Activated CD8-positive, alpha-beta memory T cell treated with anti-CD3 and anti-CD28 coated beads, Interleukin-2, amount 50 U/mL, for 1 hour (primary cell): ENCODE measurements at regions not wholly inside any gene's neighbourhood (a gene's known extent, or its start where the extent isn't known, plus 50 kb on each side); places are given as distances from the start of the nearest gene placed in this dataset.

Experiments used
- DNase-seq: peaks from one replicate; pipeline ENCODE4 v3.0.0-alpha.2; 2020; ENCODE audit errors: extremely low read depth

DNA sequence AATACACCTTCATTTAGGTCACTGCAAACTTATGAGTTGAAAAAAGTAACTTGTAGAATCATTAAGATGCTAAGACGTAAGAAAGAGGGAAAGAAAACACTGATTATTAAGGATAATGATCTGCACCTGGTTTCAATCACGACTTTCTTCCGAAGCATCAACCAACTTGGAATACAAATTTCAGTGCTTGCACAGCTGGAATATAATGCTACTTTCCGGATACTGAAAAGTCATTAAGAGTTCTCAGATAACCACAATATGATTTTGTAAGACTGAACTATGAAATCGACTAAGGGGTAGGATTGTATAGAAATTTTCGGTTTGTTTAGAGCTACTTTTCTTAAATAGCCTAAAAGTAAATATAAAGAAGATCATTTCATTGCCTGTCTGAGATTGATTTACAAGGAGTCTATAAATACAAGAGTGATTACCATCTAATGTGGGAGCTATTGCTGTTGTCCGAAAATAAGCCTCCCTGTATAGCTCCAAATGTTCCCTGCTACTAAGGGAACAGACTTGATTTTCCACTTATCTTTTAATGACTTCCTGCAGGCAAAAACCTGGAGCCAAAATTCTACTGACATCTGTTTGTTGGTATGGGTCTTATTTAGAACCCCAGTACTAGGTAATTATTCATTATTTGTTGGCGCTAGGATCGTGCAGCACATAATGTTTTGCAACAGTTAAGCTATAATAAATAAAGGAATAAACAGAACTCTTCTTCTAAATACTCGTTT, 673.3 kb downstream of the KCNT2 start:
- no peak for DNase-seq

DNA sequence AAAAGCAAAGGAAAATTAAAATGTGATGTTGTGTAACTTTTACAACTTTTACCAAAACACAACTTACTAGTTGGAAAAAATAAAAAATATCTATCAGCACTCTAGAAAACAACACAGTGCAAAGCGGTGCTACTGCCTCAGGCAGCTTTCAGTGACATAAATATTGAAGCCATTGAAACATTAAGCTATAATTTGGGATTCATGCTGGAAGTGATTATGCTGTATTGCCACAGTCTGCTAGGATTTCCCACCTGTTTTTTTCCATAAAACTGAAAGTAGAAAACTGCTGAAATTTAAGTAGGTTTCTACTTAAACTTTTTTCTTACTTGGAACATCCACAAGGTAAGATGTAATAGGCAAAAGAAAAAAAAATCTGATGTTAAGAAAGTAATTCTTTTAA, 674.4 kb downstream of the KCNT2 start:
- no peak for DNase-seq

DNA sequence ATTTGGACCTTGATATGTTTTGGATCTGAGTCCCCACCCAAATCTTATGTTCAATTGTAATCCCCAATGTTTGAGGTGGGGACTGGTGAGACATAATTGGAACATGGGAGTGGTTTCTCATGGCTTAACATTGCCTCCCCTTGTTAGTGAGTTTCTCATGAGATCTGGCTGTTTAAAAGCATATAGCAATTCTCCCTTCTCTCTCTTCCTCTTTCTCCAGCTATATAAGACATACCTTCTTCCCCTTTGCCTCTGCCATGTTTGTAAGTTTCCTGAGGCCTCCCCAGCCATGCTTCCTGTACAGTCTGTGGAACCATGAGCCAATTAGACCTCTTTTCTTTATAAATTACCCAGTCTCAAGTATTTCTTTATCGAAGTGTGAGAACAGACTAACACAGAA, 692.4 kb downstream of the KCNT2 start:
- no peak for DNase-seq

DNA sequence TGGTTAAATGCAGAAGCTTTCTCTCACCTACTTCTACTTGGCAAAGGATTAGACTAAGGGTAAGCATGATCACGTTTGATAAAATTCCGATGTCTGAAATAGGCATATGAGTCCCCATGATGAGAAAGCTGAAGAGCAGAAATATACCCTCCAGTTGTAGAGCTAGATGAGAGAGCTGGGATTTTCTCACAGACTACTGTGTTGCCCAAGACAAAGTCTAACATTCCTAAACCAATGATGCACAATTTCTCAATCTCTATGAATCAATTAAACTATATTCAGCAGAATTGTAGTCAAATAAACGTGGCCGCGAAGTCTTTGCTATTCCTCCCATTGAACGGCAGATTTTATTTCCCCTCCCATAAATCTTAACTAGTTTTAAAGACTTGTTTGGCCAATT, 699.2 kb downstream of the KCNT2 start:
- no peak for DNase-seq

DNA sequence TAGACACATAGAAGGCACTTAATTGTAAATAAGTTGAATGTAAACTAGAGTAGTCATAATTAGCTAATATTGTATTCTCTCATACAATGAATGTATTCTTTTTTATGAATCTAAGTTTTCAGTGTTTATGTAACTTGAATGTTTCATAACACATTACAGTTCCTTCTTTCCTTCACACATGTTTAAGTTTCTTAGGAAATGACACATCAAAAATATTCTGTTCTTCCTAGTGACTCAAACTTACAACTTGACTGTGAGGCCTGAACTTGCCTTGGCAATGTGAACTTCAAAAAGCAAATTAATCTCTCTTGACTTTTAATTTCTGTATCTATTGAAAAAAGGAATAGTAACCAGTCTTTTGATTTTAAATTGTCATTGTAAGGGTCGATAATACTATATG, 700.1 kb downstream of the KCNT2 start:
- no peak for DNase-seq

DNA sequence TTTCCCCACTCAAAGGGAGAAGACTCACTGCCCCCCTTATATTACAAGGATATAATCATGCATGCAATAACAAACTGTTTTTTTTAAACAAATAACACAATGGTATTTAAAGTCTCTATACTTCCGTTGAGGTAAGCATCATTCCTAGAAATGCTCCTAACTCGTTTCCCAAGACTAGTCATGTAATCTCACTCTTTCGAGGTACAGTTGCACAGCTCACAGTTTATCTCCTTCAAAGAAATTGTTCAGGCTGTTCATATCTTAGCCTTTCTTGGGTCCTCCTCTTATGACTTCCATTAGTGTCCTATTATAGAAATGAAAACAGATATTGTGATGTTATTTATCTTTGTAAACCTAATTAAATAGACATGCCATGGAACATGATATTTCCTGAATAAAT, 705.0 kb downstream of the KCNT2 start:
- no peak for DNase-seq

DNA sequence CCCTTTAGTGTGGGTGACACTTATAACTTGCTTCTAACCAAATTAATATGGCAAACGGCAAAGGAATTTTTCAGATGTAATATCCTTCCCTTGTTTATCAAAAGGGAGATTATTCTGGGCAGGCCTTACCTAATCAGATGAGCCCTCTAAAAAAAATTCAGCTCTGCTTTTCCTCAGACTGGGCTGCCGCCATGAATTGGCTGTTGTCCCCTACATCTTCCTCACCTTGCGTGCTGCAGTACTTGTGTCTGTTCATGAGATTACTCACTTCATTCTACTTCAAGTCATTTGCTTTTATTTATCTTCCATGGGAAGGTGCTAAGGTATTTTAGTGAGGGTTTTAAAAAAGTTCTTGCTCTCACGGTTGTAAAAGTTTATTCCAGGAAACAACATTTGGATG, 705.5 kb downstream of the KCNT2 start:
- DNase-seq: no peak

- no peak for DNase-seq
Observed at GRCh38 chr1:195899762-195900352, 708.4 kb downstream of the KCNT2 start.

GRCh38 chr1:195898924-195899323, 709.3 kb downstream of the KCNT2 start:
- DNase-seq: no peak

DNA sequence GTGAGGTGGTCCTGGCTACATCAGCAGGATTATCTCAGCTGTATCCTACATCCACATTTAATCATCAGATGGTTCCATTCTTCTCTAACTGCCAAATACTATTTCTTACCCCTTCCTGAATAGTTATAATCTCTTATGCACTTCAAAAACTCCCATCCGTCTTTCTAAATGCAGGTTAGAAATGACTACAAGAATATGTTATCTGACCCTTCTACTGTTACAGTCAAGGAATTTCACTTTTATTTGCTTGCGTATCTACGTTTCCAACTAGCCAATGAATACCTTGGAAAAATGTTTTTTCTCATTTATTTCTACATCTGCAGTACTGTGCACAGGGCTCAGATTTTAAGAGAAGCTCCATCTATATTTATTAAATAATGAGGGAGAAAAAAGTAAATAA, 709.9 kb downstream of the KCNT2 start:
- DNase-seq: no peak

GRCh38 chr1:195897076-195897475, 711.2 kb downstream of the KCNT2 start:
- DNase-seq: no peak

- no peak for DNase-seq
Observed at GRCh38 chr1:195894411-195894810, 713.8 kb downstream of the KCNT2 start.

GRCh38 chr1:195886000-195886399, 722.2 kb downstream of the KCNT2 start:
- no peak for DNase-seq

DNA sequence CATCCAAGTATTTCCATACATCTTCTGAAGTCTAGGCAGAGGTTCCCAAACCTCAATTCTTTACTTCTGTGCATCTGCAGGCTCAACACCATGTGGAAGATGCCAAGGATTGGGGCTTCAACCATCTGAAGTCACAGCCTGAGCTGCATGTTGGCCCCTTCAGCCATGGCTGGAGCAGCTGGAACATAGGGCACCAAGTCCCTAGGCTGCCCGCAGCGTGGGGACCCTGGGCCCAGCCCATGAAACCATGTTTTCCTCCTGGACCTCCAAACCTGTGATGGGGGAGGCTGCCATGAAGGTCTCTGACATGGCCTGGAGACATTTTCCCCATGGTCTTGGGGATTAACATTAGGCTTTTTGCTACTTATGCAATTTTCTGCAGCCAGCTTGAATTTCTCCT, 729.8 kb downstream of the KCNT2 start:
- no peak for DNase-seq

DNA sequence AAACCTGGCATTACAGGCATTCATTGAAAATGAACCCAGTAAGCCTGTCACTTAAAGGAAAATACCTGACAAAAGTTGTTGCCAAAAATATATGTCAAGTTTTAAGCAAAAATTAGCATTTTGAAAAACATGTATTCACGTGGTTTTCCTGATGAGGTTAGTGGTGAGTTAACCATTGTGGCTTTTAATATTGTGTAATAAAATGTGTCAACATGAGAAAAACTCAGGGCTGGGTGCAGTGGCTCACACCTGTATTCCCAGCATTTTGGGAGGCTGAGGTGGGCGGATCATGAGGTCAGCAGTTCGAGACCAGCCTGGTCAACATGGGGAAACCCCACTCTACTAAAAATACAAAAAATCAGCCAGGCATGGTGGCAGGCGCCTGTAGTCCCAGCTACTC, 731.4 kb downstream of the KCNT2 start:
- DNase-seq: no peak

GRCh38 chr1:195872376-195872775, 735.9 kb downstream of the KCNT2 start:
- no peak for DNase-seq

- no peak for DNase-seq
Observed at GRCh38 chr1:195867638-195868037, 740.6 kb downstream of the KCNT2 start.

DNA sequence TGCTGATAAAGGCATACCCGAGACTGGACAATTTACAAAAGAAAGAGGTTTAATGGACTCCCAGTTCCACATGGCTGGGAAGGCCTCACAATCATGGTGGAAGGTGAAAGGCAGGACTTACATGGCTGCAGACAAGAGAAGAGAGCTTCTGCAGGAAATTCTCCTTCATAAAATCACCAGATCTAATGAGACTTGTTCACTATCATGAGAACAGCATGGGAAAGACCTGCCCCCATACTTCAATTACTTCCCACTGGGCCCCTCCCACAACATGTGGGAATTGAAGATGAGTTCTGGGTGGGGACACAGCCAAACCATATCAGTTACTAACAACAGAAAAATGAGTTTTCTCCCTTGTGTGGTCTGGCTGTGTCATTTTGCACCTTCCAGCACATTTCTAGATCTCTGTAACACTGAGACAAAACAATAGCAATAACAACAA, 741.4 kb downstream of the KCNT2 start:
- DNase-seq: no peak

- no peak for DNase-seq
Observed at GRCh38 chr1:195866091-195866780, 742.0 kb downstream of the KCNT2 start.

GRCh38 chr1:195851804-195852203, 756.4 kb downstream of the KCNT2 start:
- no peak for DNase-seq

- no peak for DNase-seq
Observed at GRCh38 chr1:195851016-195851601, 757.1 kb downstream of the KCNT2 start.

GRCh38 chr1:195849180-195849579, 759.1 kb downstream of the KCNT2 start:
- no peak for DNase-seq
